ENCODE measurements at regions not wholly inside any gene's neighbourhood (a gene's known extent, or its start where the extent isn't known, plus 50 kb on each side); places are given as distances from the start of the nearest gene placed in this dataset.

DNA sequence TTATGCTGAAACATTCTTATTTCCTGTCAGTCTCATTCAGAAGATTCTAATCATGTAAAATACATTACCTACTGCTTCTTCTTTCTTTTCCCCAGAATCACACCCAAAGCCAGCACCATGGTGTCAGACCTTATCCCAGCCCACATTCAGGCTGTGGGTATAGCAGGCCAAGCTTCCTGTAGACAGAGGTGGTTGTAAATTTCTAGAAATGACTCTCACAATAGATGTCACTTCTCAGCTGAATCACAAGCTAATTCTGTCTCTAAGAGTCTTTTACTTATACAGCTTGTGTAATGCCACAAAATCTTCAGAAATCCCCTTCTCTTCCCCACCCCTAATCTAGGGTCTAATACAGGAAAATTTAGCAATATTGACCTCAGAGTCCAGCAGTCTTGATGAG is 239.6 kb downstream of the PARM1 start:
- no peak overlapping the region for H2BK15ac ChIP-seq (ENCODE audit: low read depth, low read length)
- no peak overlapping the region for H3K4me2 ChIP-seq (ENCODE audit: insufficient read depth, insufficient read length, low read length)
- H2BK120ac ChIP-seq (ENCODE audit: low read depth, low read length, poor library complexity, severe bottlenecking) = no peak overlapping the region
- H2BK5ac ChIP-seq (ENCODE audit: insufficient read length, low read length) = no peak overlapping the region
- H3K4me1 ChIP-seq (ENCODE audit: insufficient read depth, low read length) = 0 out of 2 replicates have a peak, but pooled peaks cover 1% of the 10 kb centered on the region
- no peak overlapping the region for H2AFZ ChIP-seq (ENCODE audit: low read length)
- 0 out of 7 replicates have a peak overlapping the region, but pooled peaks of 1 of the 3 experiments have one; percentile 34 for H3K27ac Mint-ChIP-seq
- H3K79me1 ChIP-seq (ENCODE audit: insufficient read depth, low read depth, low read length, poor library complexity, severe bottlenecking) = no peaks in the 10 kb centered on the region
- H3K9me3 Mint-ChIP-seq = no peaks in the 10 kb centered on the region
- no peak overlapping the region for H3K27ac ChIP-seq (ENCODE audit: insufficient read length, low read depth, low read length)
- H3K18ac ChIP-seq (ENCODE audit: insufficient read length, low read depth, low read length) = no peak overlapping the region
- H3K23me2 ChIP-seq (ENCODE audit: insufficient read length, low read depth, low read length, poor library complexity, severe bottlenecking) = no peaks in the 10 kb centered on the region
- H3K27me3 ChIP-seq (ENCODE audit: insufficient read depth, low read length) = no peaks in the 10 kb centered on the region
- no peak overlapping the region for H3K4ac ChIP-seq (ENCODE audit: low read depth, low read length)
- H4K8ac ChIP-seq (replicated peaks; ENCODE audit: insufficient read length, low read depth, low read length) = no peak overlapping the region
- H2BK12ac ChIP-seq (ENCODE audit: insufficient read length, low read depth, low read length) = no peak overlapping the region
- TF ChIP-seq CTCF (conservative IDR thresholded peaks at IDR 0.05) = no peak
- H3K23ac ChIP-seq (ENCODE audit: insufficient read length, low read depth, low read length) = no peak overlapping the region
- no peaks in the 10 kb centered on the region for H3K9me3 ChIP-seq (ENCODE audit: control insufficient read depth, low read depth, low read length)
- H3K4me1 Mint-ChIP-seq = peaks cover 24 to 29% of the 10 kb centered on the region in 2 experiments
- no peak for DNase-seq
- H2BK20ac ChIP-seq (ENCODE audit: low read depth, low read length, poor library complexity, severe bottlenecking) = no peak overlapping the region
- H3K27me3 Mint-ChIP-seq (ENCODE audit: low read depth) = no peaks in the 10 kb centered on the region
- H3K9ac ChIP-seq (ENCODE audit: extremely low read depth, insufficient read length, low read length) = no peak overlapping the region
- H3K4me3 Mint-ChIP-seq = no peak overlapping the region
- H3K79me2 ChIP-seq (ENCODE audit: insufficient read depth, low read length) = no peaks in the 10 kb centered on the region
- H2AK5ac ChIP-seq (ENCODE audit: insufficient read length, low read length) = no peak overlapping the region
- no peak overlapping the region for H3K14ac ChIP-seq (ENCODE audit: insufficient read depth, low read length)
- H4K91ac ChIP-seq (ENCODE audit: insufficient read length, low read depth, low read length) = no peak overlapping the region
- H4K20me1 ChIP-seq (ENCODE audit: control insufficient read depth, insufficient read depth, insufficient read length) = no peaks in the 10 kb centered on the region
- peaks cover 0 to under 1% (median 0%) of the 10 kb centered on the region in 3 experiments; a peak in 1 of 7 replicates for H3K36me3 Mint-ChIP-seq (ENCODE audit: insufficient read depth in 1 of 3, low read depth in 3 of 3)
- H3K56ac ChIP-seq (ENCODE audit: insufficient read length, low read depth, low read length) = no peak overlapping the region
- no peak overlapping the region for H3T11ph ChIP-seq (ENCODE audit: low read length)
- no peak overlapping the region for H4K5ac ChIP-seq (ENCODE audit: insufficient read length, low read depth, low read length)

Measured in H9 (cell line).